SH-SY5Y (cell line): ENCODE measurements at regions not wholly inside any gene's neighbourhood (a gene's known extent, or its start where the extent isn't known, plus 50 kb on each side); places are given as distances from the start of the nearest gene placed in this dataset.

ENCODE experiments used
- GATA2 ChIP-seq: IDR thresholded peaks from 2 replicates; pipeline ENCODE4 v1.6.1; 2011; ENCODE audit warnings: mild to moderate bottlenecking, low read depth, low read length
- GATA3 ChIP-seq: IDR thresholded peaks from 2 replicates; pipeline ENCODE4 v1.6.1; 2011; ENCODE audit warnings: low read depth, mild to moderate bottlenecking, low read length, moderate library complexity

- TF ChIP-seq GATA3 (no peak), GATA2 (no peak)
Measured at GRCh38 chr5:166293892-166294291, 1997.6 kb upstream of the WWC1 start.

DNA sequence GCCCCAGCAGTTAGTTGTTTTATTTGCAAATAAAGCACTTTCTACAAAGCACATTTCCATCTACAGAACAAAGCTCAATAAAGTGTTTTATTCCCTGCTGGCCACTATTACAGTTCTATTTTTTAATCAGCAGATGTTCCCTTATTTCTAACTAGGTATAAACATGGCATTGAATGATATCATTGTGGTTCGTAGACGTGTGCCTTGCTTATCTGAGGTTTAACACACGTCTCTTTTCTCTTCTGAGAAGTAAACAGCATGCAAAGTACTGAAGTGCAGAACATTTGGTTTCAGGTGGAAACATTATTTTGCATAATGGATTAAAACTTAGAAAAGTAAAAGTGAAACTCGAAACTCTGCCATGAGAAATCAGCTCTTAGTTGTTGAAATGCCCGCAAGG lies 1989.3 kb upstream of the WWC1 start:
- TF ChIP-seq GATA2 (no peak), GATA3 (no peak)

- TF ChIP-seq GATA2 (no peak), GATA3 (no peak)
Measured at GRCh38 chr5:166317425-166317824, 1974.0 kb upstream of the WWC1 start.

DNA sequence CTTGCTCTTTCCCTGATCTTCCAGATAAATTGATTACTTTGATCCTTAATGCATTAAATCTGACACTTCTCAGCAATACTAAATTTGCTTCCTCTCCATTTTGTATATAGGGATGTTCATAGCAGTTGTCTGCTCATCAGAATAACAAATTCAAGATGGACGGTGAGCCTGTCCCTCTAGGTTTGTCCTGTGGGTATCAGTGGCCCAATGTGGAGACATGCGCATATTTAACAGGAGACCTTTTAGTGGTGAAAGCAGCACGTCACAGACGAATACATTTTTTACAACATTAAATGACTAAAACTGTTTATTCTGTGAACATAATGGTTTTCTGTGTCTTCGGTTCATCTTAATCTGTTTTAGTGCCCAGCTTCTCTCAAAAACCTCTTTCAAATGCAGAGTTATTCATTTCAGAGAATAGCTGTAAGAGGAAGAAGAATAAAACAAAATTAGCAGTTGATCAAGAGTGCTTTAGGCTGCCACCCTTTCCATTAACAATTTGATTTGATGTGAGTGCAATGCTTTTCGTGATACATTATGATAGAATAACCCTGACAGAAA lies 1970.4 kb upstream of the WWC1 start:
- TF ChIP-seq GATA3: no peak
- no peak for TF ChIP-seq GATA2

- TF ChIP-seq GATA2 (no peak), GATA3 (no peak)
Measured at GRCh38 chr5:166324372-166324771, 1967.1 kb upstream of the WWC1 start.

DNA sequence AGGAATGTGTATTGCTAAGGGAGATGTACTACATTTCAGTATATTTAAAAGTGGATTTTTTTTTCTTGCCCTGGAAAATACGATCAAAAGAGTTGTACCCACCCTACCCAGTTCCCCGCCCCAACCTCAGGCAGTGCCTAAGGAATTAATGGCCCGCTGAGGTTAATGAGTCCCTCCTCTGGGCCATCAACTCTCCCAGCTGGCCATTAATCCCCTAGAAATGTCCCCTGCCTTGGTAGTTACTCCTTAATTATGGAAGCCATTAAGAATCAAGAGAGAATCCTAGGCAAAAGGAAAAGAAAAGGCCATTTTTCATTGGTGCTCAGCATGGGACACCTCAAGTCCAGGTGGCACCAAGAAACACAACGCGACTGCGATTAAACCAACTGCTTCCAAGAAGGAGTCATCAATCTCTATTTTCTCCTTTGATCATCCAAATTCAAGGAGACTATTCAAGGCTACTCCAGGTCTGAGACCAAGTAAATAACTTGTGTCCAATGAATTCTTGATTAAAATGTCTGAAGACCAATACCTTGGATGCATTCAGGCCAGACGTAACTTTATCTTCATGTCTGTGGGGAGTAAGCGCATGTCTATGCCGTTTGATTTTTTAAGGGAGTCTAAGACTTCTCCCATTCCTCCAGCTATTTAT lies 1962.2 kb upstream of the WWC1 start:
- TF ChIP-seq GATA3: no peak
- TF ChIP-seq GATA2: no peak

- TF ChIP-seq GATA3 (no peak), GATA2 (no peak)
Measured at GRCh38 chr5:166330036-166330435, 1961.4 kb upstream of the WWC1 start.

GRCh38 chr5:166331521-166331920 lies 1959.9 kb upstream of the WWC1 start:
- TF ChIP-seq GATA3 (no peak), GATA2 (no peak)

DNA sequence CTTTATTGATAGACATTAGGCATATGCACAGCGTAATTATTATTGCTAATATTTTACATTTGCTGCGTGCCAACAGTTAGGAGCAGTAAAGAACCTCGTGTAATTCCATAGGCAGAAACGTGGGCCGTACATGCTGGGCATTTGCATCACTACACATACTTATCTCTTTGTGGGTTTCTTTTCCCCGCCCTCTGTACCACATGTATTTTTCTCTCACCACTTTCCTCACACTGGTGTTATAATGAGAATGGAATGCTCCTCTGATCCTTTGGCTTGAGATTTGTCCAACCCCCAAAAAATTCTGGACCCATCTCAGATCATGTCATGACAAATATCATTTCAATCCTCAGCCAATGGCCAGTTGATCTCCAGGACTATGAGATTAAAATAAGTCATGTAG lies 1952.6 kb upstream of the WWC1 start:
- no peak for TF ChIP-seq GATA3
- no peak for TF ChIP-seq GATA2

GRCh38 chr5:166340039-166340438 lies 1951.4 kb upstream of the WWC1 start:
- TF ChIP-seq GATA3 (no peak), GATA2 (no peak)

- TF ChIP-seq GATA3 (no peak), GATA2 (no peak)
Measured at GRCh38 chr5:166341740-166342337, 1949.6 kb upstream of the WWC1 start.

- TF ChIP-seq GATA2: no peak
Measured at GRCh38 chr5:166342402-166342801, 1949.0 kb upstream of the WWC1 start.

GRCh38 chr5:166346726-166347374 lies 1944.6 kb upstream of the WWC1 start:
- no peak for TF ChIP-seq GATA2

DNA sequence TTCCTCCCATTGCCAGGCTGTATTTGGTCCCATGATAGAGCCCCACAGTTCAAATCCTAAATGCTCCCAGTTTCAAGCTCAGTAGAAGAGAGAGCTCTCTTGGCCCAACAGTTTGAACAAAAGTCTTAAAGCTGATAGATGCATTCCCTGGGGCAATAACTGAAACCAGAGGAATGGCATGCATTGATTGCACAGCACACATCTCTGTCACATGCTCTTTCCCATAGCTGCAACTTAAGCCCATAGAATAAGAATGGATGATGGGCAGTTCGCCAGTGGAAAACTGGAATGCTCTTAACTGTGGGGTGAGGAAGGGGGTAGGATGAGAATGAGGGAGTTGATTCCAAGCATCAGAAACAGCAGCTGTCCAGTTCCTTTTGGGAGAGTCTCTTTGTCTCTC lies 1942.4 kb upstream of the WWC1 start:
- no peak for TF ChIP-seq GATA3
- no peak for TF ChIP-seq GATA2

DNA sequence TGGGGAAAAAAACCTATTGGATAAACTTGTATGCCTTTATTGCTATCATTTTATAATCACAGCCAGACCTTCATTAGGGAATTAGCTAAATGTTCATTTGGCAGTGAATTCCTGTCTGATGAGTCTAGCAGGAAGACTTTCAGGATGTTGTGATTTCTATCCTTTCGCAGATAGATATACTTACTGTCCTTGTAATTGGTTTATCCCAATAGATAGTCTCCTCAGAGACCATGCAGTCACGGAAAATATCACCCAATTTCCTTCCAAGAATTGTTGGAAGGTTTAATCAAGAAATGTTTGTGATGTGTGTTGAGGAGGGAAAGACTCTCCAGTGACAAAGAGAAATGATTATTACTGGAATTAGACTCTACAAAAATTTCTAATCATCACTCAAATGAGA lies 1937.9 kb upstream of the WWC1 start:
- TF ChIP-seq GATA2 (no peak), GATA3 (no peak)
